Large intestine (tissue), 3 donors: ENCODE measurements at regions not wholly inside any gene's neighbourhood (a gene's known extent, or its start where the extent isn't known, plus 50 kb on each side); places are given as distances from the start of the nearest gene placed in this dataset.

Source experiments
- DNase-seq, 2 donors: peaks; one replicate each; pipeline versions ENCODE4 v3.0.0 to v3.0.0-alpha.2; 2013
- H3K27ac ChIP-seq: one replicate; pipeline ENCODE4 v1.5.1; 2013; ENCODE audit warnings: low read length
- H3K27me3 ChIP-seq: 2 replicates; pipeline ENCODE4 v1.6.1; 2013; ENCODE audit warnings: low read length; ENCODE audit not compliant: control insufficient read depth, insufficient read depth
- H3K36me3 ChIP-seq: 2 replicates; pipeline ENCODE4 v1.6.1; 2013; ENCODE audit warnings: low read length; ENCODE audit not compliant: control insufficient read depth, insufficient read depth
- H3K4me1 ChIP-seq: one replicate; pipeline ENCODE4 v1.6.1; 2013; ENCODE audit warnings: low read length; ENCODE audit not compliant: control insufficient read depth, insufficient read depth
- H3K4me3 ChIP-seq: one replicate; pipeline ENCODE4 v1.5.1; 2013; ENCODE audit warnings: low read length
- H3K9me3 ChIP-seq: one replicate; pipeline ENCODE4 v1.6.1; 2013; ENCODE audit warnings: mild to moderate bottlenecking, low read depth, low read length, moderate library complexity; ENCODE audit not compliant: control insufficient read depth
- WGBS: methylation state at CpG from one replicate; pipeline ENCODE4 v1.1.5; 2013; ENCODE audit warnings: low lambda C conversion rate; ENCODE audit not compliant: insufficient coverage; 5-methylcytosine and 5-hydroxymethylcytosine counted together

- no peak overlapping the region for H3K4me3 ChIP-seq
- no peaks in the 10 kb centered on the region for H3K27me3 ChIP-seq
- H3K9me3 ChIP-seq: no peaks in the 10 kb centered on the region
- no peak for DNase-seq
- H3K27ac ChIP-seq: no peak overlapping the region
- H3K4me1 ChIP-seq: peaks cover 4% of the 10 kb centered on the region
- H3K36me3 ChIP-seq: no peaks in the 10 kb centered on the region
These were observed 434.6 kb upstream of the ADGRL2 start for GRCh38 chr1:81366173-81366572.

GRCh38 chr1:81364088-81364487 is 436.6 kb upstream of the ADGRL2 start:
- Histone ChIP-seq H3K4me1 (peaks cover 4% of the 10 kb centered on the region), H3K27me3 (no peaks in the 10 kb centered on the region), H3K9me3 (no peaks in the 10 kb centered on the region), H3K36me3 (no peaks in the 10 kb centered on the region), H3K4me3 (no peak overlapping the region), H3K27ac (peak overlapping the region; percentile 10)
- DNase-seq: peak; percentile 29 to 72
- 83% methylated on average over 1 of the region's 1 CpG for WGBS

GRCh38 chr1:81358151-81358550 is 442.6 kb upstream of the ADGRL2 start:
- no peak overlapping the region for H3K4me3 ChIP-seq
- H3K9me3 ChIP-seq: no peaks in the 10 kb centered on the region
- peak; percentile 42 to 65 for DNase-seq
- no peaks in the 10 kb centered on the region for H3K36me3 ChIP-seq
- H3K27ac ChIP-seq: no peak overlapping the region
- H3K4me1 ChIP-seq: no peaks in the 10 kb centered on the region
- WGBS: no CpG with 5 or more reads among the region's 1 CpG
- H3K27me3 ChIP-seq: no peaks in the 10 kb centered on the region

GRCh38 chr1:81351864-81352263 is 448.9 kb upstream of the ADGRL2 start:
- no peaks in the 10 kb centered on the region for H3K36me3 ChIP-seq
- no peak for DNase-seq
- no peak overlapping the region for H3K4me3 ChIP-seq
- no peaks in the 10 kb centered on the region for H3K27me3 ChIP-seq
- H3K9me3 ChIP-seq: no peaks in the 10 kb centered on the region
- WGBS: no CpG with 5 or more reads among the region's 5 CpGs
- peaks cover 3% of the 10 kb centered on the region for H3K4me1 ChIP-seq
- no peak overlapping the region for H3K27ac ChIP-seq

- H3K36me3 ChIP-seq: no peaks in the 10 kb centered on the region
- H3K27ac ChIP-seq: no peak overlapping the region
- peak; percentile 13 to 21 for DNase-seq
- H3K9me3 ChIP-seq: peaks cover 3% of the 10 kb centered on the region
- H3K27me3 ChIP-seq: no peaks in the 10 kb centered on the region
- no peak overlapping the region for H3K4me3 ChIP-seq
- H3K4me1 ChIP-seq: peaks cover 3% of the 10 kb centered on the region
- no CpG with 5 or more reads among the region's 3 CpGs for WGBS
These were observed 451.4 kb upstream of the ADGRL2 start for GRCh38 chr1:81349194-81349965.

GRCh38 chr1:81345110-81345509 is 455.6 kb upstream of the ADGRL2 start:
- Histone ChIP-seq H3K4me3 (no peak overlapping the region), H3K36me3 (no peaks in the 10 kb centered on the region), H3K27me3 (no peaks in the 10 kb centered on the region), H3K27ac (no peak overlapping the region), H3K4me1 (peaks cover 3% of the 10 kb centered on the region), H3K9me3 (peaks cover 3% of the 10 kb centered on the region)
- no CpG with 5 or more reads among the region's 2 CpGs for WGBS
- DNase-seq: no peak

- H3K9me3 ChIP-seq: no peaks in the 10 kb centered on the region
- no peaks in the 10 kb centered on the region for H3K27me3 ChIP-seq
- DNase-seq: no peak
- no peaks in the 10 kb centered on the region for H3K4me1 ChIP-seq
- H3K27ac ChIP-seq: no peak overlapping the region
- H3K36me3 ChIP-seq: no peaks in the 10 kb centered on the region
- no CpG with 5 or more reads among the region's 2 CpGs for WGBS
- no peak overlapping the region for H3K4me3 ChIP-seq
These were observed 460.5 kb upstream of the ADGRL2 start for GRCh38 chr1:81340239-81340638.

- DNase-seq: no peak
- Histone ChIP-seq H3K9me3 (no peaks in the 10 kb centered on the region), H3K36me3 (no peaks in the 10 kb centered on the region), H3K4me3 (no peak overlapping the region), H3K4me1 (no peaks in the 10 kb centered on the region), H3K27me3 (no peaks in the 10 kb centered on the region), H3K27ac (no peak overlapping the region)
- no CpG with 5 or more reads among the region's 10 CpGs for WGBS
These were observed 463.5 kb upstream of the ADGRL2 start for GRCh38 chr1:81337226-81337625.

- no peak overlapping the region for H3K27ac ChIP-seq
- WGBS: 100% methylated on average over 2 of the region's 2 CpGs
These were observed 464.9 kb upstream of the ADGRL2 start for GRCh38 chr1:81335876-81336275.

GRCh38 chr1:81330521-81330920 is 470.2 kb upstream of the ADGRL2 start:
- no peak for DNase-seq
- Histone ChIP-seq H3K27ac (no peak overlapping the region), H3K9me3 (no peaks in the 10 kb centered on the region), H3K4me3 (no peak overlapping the region), H3K36me3 (no peaks in the 10 kb centered on the region), H3K4me1 (no peaks in the 10 kb centered on the region), H3K27me3 (no peaks in the 10 kb centered on the region)
- 100% methylated on average over 1 of the region's 2 CpGs for WGBS

More at GRCh38 chr1:81335876-81336275, 464.9 kb upstream of the ADGRL2 start:
- Histone ChIP-seq H3K4me3 (no peak overlapping the region), H3K27me3 (no peaks in the 10 kb centered on the region), H3K9me3 (no peaks in the 10 kb centered on the region), H3K36me3 (no peaks in the 10 kb centered on the region), H3K4me1 (no peaks in the 10 kb centered on the region)
- no peak for DNase-seq

GRCh38 chr1:81330111-81330510 is 470.6 kb upstream of the ADGRL2 start:
- Histone ChIP-seq H3K27ac (no peak overlapping the region), H3K27me3 (no peaks in the 10 kb centered on the region), H3K9me3 (no peaks in the 10 kb centered on the region), H3K36me3 (no peaks in the 10 kb centered on the region), H3K4me3 (no peak overlapping the region), H3K4me1 (no peaks in the 10 kb centered on the region)
- DNase-seq: no peak
